HUES48 (cell line): ENCODE measurements at regions not wholly inside any gene's neighbourhood (a gene's known extent, or its start where the extent isn't known, plus 50 kb on each side); places are given as distances from the start of the nearest gene placed in this dataset.

Experiments used
- H3K27ac ChIP-seq: one replicate; pipeline ENCODE4 v1.7.0; 2013; ENCODE audit warnings: low read depth, low read length, inconsistent platforms
- H3K27me3 ChIP-seq: 2 replicates; pipeline ENCODE4 v1.6.1; 2013; ENCODE audit warnings: mild to moderate bottlenecking, low read length; ENCODE audit not compliant: control insufficient read depth, insufficient read depth
- H3K36me3 ChIP-seq: 2 replicates; pipeline ENCODE4 v1.6.1; 2013; ENCODE audit warnings: low read length; ENCODE audit not compliant: control insufficient read depth, insufficient read depth
- H3K4me1 ChIP-seq: 2 replicates; pipeline ENCODE4 v1.6.1; 2013; ENCODE audit warnings: mild to moderate bottlenecking, low read length; ENCODE audit not compliant: control insufficient read depth, insufficient read depth
- H3K4me3 ChIP-seq: 2 replicates; pipeline ENCODE4 v1.5.1; 2013; ENCODE audit warnings: mild to moderate bottlenecking, low read depth, low read length
- H3K9ac ChIP-seq: 2 replicates; pipeline ENCODE4 v1.6.1; 2013; ENCODE audit warnings: mild to moderate bottlenecking, low read depth, low read length, moderate library complexity
- H3K9me3 ChIP-seq: 2 replicates; pipeline ENCODE4 v1.6.1; 2013; ENCODE audit warnings: low read length; ENCODE audit not compliant: control insufficient read depth, insufficient read depth

DNA sequence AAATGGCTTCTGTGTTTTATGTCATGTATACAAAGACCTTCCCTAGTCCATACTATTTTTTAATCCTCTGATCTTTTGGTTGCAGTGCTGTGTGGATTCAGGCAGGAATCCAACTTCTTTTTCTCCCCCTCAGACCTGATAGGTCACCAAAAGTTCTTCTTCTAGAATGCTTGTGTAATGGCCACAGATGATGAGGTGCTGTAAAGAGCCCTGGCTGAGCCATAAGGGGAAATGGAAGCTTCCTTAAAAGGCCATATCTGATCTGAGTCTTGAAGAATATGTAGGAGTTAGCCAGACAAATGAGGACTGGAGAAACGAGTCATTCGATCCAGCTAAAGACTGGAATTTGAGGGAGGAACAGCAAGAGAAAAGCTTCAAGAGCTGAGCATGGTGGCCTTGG, 353.9 kb downstream of the PCNX1 start:
- no peaks in the 10 kb centered on the region for H3K36me3 ChIP-seq
- H3K9me3 ChIP-seq: peaks cover 3% of the 10 kb centered on the region; the same call in 1 of the 2 replicates
- no peak overlapping the region for H3K9ac ChIP-seq
- H3K4me1 ChIP-seq: 0 out of 2 replicates have a peak, but pooled peaks cover 6% of the 10 kb centered on the region
- H3K27ac ChIP-seq: no peak overlapping the region
- no peaks in the 10 kb centered on the region for H3K27me3 ChIP-seq
- H3K4me3 ChIP-seq: no peak overlapping the region

DNA sequence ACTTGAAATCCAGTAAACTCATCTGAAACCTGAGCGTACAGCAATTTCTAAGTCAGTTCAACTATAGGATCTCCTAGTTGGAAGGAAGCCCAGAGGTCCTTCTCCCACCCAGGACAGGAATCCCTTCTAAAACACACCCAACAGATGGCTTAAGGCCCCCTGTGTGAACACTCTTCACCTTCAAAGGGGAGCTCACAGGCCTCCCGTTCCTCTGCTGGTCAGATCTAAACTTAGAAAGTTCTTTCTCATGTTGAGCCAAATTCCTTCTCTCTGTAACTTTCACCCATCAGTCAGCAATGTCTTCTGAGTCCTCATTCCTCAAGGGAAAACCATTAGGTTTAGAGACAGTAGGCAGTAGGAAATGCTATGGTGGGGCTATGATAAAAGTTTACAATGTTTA, 355.2 kb downstream of the PCNX1 start:
- Histone ChIP-seq H3K9me3 (peaks cover 3% of the 10 kb centered on the region; the same call in 1 of the 2 replicates), H3K27me3 (no peaks in the 10 kb centered on the region), H3K4me3 (no peak overlapping the region), H3K36me3 (no peaks in the 10 kb centered on the region), H3K27ac (no peak overlapping the region), H3K9ac (no peak overlapping the region), H3K4me1 (0 out of 2 replicates have a peak, but pooled peaks cover 6% of the 10 kb centered on the region)

DNA sequence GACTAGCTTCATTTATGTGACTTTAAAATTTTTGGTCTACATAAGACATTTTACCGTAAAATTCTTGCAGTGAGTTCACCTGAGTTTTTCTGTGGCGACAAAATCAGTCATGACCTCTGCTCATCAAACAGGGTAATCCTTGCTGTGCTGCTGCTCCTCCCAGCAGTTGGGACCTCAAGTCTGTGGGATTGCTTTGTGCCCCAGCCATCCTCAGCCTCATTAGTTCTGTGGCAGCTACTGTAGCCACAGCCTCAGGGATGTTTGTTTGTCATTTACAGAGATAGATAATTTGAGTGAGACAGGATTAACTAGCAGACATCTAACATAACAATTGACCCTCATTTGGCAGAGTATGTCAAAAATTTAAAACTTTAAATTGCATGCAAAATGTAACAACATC, 357.0 kb downstream of the PCNX1 start:
- Histone ChIP-seq H3K36me3 (no peaks in the 10 kb centered on the region), H3K9me3 (peaks cover 3% of the 10 kb centered on the region; the same call in 1 of the 2 replicates), H3K4me3 (no peak overlapping the region), H3K4me1 (0 out of 2 replicates have a peak, but pooled peaks cover 6% of the 10 kb centered on the region), H3K27me3 (no peaks in the 10 kb centered on the region), H3K27ac (no peak overlapping the region), H3K9ac (no peak overlapping the region)

DNA sequence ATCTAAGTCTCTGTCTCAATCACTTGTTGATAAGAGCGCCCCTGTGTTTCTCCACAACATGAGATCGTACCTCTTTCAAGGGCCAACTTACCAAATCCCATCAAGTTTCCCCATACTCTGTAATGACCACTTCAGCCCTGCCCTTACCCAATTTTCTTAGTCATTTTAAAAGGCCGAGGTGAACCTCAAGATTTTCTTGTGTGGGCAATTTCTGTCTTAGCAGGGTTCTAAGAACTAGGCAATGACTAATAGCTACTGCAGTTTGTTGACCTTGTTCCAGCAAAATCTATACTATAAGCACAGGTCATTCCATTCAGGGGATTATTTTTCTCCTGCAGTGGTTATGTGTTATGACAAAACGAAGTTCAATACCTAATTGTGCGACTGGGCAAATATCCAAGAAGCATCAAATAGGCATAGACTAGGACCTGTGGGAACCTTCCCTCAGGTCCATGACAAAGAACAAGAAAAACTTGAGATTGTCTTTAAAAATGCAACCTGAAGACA, 359.8 kb downstream of the PCNX1 start:
- Histone ChIP-seq H3K4me3 (no peak overlapping the region), H3K9me3 (peaks cover 8% of the 10 kb centered on the region; the same call in 1 of the 2 replicates)

DNA sequence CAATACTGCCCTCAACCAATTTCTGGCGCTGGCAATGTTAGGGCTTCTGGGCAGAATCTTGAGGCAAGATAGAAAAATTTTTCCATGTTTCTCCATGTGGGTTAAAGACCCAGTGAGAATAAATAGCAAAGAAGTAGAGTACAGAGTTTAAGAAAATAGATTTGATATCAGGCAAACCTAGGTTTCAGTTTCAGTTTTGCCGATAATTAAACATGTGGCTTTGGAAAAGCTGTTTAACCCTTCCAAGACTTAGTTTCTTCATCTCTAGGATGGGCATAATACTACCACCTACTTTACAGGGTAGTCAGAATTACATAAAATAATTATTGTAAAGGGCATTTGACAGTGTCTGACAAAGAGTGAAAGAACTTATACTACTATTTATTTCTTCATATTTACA, 360.4 kb downstream of the PCNX1 start:
- Histone ChIP-seq H3K27me3 (no peaks in the 10 kb centered on the region), H3K27ac (no peak overlapping the region), H3K9me3 (peaks cover 8% of the 10 kb centered on the region; the same call in 1 of the 2 replicates), H3K9ac (no peak overlapping the region), H3K4me1 (0 out of 2 replicates have a peak, but pooled peaks cover 6% of the 10 kb centered on the region), H3K36me3 (no peaks in the 10 kb centered on the region), H3K4me3 (no peak overlapping the region)

More for the DNA sequence above, 359.8 kb downstream of the PCNX1 start:
- no peak overlapping the region for H3K27ac ChIP-seq
- H3K4me1 ChIP-seq: 0 out of 2 replicates have a peak, but pooled peaks cover 6% of the 10 kb centered on the region
- no peaks in the 10 kb centered on the region for H3K36me3 ChIP-seq
- no peaks in the 10 kb centered on the region for H3K27me3 ChIP-seq
- H3K9ac ChIP-seq: no peak overlapping the region

DNA sequence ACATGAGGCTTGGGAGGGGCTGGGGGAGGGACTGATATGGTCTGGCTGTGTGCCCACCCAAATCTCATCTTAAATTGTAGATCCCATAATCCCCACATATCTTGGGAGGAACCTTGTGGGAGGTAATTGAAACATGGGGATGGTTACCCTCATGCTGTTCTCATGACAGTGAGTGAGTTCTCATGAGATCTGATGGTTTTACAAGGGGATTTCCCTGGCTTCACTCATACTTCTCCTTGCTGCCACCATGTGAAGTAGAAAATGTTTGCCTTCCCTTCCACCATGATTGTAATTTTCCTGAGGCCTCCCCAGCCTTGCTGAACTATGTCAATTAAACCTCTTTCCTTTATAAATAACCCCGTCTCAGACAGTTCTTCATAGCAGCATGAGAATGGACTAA, 362.9 kb downstream of the PCNX1 start:
- no peak overlapping the region for H3K27ac ChIP-seq
- H3K9ac ChIP-seq: no peak overlapping the region
- H3K27me3 ChIP-seq: no peaks in the 10 kb centered on the region
- H3K36me3 ChIP-seq: no peaks in the 10 kb centered on the region
- no peaks in the 10 kb centered on the region for H3K4me1 ChIP-seq
- H3K9me3 ChIP-seq: peaks cover 8% of the 10 kb centered on the region; the same call in 1 of the 2 replicates
- no peak overlapping the region for H3K4me3 ChIP-seq

DNA sequence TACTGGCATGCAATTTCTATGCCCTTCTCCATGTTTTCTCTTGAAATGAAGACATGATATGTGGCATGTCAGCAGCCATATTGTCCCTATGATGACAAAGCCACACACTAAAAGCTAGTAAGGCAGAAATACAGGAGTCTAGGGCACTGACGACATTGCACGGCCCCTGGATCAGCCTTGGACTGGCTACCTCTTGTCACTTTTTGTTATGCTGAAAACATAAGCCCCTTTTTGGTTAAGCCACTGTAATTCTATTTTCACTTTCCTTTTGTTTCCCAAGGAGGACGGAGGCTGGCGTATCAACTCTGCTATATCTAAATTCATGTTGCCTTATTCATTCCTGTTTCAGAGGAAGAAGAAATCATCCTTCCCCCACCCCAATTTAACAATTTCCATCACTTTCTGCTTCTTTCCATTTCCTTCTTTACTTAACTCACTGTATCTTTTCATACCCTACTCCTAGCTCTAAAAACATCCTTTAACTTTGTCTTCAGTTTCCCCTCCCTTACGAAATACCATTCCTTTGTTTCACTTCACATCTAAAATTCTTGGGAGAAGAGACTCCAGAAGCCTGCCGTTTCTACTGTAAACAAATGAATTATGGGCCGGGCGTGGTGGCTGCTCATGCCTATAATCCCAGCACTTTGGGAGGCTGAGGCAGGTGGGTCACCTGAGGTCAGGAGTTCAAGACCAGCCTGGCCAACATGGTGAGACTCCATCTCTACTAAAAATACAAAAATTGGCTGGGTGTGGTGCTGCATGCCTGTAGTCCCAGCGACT, 364.1 kb downstream of the PCNX1 start:
- Histone ChIP-seq H3K4me3 (no peak overlapping the region), H3K27me3 (no peaks in the 10 kb centered on the region), H3K9me3 (peaks cover 8% of the 10 kb centered on the region; the same call in 1 of the 2 replicates), H3K36me3 (no peaks in the 10 kb centered on the region), H3K9ac (no peak overlapping the region), H3K4me1 (no peaks in the 10 kb centered on the region), H3K27ac (no peak overlapping the region)

DNA sequence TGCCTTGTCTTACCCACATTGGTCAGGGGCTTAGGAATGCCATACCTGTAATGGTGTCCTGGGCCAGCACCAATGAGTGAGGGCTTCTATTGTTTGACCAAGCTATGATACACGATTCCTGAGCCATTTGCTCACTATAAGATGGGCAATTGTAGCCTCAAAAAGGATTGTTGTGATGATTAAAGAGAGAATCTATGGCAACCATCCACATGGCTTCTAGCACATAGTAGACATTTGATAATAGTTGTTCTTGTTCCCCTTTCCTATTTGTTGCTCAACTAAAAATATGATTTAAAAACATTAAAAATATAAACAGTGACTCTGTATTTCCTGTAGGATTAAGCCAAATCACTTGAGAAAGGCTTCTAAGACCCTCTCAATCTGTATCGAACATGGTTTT, 366.1 kb downstream of the PCNX1 start:
- Histone ChIP-seq H3K9me3 (peaks cover 8% of the 10 kb centered on the region; the same call in 1 of the 2 replicates), H3K9ac (no peak overlapping the region), H3K4me1 (no peaks in the 10 kb centered on the region), H3K36me3 (no peaks in the 10 kb centered on the region), H3K27ac (no peak overlapping the region), H3K27me3 (no peaks in the 10 kb centered on the region), H3K4me3 (no peak overlapping the region)

DNA sequence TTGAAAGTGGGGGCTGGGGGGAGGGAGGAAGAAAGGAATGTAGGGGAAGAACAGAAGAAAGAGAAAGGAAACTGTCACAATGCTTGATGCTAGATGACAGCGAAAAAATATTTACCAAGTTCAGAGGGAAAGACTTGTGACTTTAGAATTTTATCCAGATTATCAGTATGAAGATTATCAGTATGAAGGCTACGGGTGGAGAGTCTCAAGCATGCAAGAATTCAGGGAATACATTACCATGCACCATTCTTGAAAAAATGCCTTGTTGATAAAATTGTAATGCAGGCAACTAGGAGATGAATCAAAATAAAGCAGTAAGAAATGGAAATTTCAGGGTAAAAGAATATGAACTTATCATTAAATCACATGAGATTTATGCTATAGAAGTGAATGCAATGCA, 376.8 kb downstream of the PCNX1 start:
- Histone ChIP-seq H3K9ac (no peak overlapping the region), H3K9me3 (no peaks in the 10 kb centered on the region), H3K27me3 (no peaks in the 10 kb centered on the region), H3K4me1 (no peaks in the 10 kb centered on the region), H3K36me3 (no peaks in the 10 kb centered on the region), H3K27ac (no peak overlapping the region), H3K4me3 (no peak overlapping the region)

DNA sequence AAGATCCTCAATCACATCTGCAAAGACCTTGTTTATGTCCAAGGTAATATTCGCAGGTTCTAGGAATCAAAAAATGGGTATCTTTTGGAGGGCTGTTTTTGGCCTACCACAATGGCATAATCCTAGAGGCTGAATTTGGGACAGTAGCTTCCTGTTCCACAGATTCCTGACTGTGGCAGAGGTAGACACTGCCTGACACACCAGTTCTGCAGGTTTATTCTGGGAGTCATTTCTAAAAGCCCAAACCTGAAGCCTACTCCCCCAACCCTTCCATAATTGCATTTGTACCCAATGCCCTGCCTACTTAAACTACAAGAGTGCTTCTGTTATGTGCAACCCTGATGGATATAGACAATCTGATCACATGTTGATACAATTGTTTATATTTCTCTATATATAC, 378.9 kb downstream of the PCNX1 start:
- Histone ChIP-seq H3K36me3 (no peaks in the 10 kb centered on the region), H3K9ac (no peak overlapping the region), H3K27me3 (no peaks in the 10 kb centered on the region), H3K4me1 (no peaks in the 10 kb centered on the region), H3K9me3 (no peaks in the 10 kb centered on the region), H3K27ac (no peak overlapping the region), H3K4me3 (no peak overlapping the region)

DNA sequence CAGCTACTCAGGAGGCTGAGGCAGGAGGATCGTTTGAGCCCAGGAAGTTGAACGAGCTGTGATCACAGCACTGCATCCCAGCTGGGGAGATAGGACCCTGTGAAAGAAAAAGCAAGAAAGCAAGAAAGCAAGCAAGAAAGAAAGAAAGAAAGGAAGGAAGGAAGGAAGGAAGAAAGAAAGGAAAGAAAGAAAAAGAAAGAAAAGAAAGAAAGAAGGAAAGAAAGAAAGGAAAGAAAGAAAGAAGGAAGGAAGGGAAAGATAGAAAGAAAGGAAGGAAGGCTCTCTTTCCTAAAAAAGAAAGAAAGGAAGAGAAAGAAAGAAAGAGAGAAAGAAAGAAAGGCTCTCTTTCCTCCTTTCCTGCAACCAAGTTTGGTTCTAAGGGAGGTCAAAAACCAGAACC, 380.3 kb downstream of the PCNX1 start:
- Histone ChIP-seq H3K9me3 (no peaks in the 10 kb centered on the region), H3K4me1 (no peaks in the 10 kb centered on the region), H3K27me3 (no peaks in the 10 kb centered on the region), H3K9ac (no peak overlapping the region), H3K27ac (no peak overlapping the region), H3K36me3 (no peaks in the 10 kb centered on the region), H3K4me3 (no peak overlapping the region)
